ENCODE measurements at regions not wholly inside any gene's neighbourhood (a gene's known extent, or its start where the extent isn't known, plus 50 kb on each side); places are given as distances from the start of the nearest gene placed in this dataset.
A peak's percentile ranks its signal among the peaks of the same experiment; 100 is the strongest.

DNA sequence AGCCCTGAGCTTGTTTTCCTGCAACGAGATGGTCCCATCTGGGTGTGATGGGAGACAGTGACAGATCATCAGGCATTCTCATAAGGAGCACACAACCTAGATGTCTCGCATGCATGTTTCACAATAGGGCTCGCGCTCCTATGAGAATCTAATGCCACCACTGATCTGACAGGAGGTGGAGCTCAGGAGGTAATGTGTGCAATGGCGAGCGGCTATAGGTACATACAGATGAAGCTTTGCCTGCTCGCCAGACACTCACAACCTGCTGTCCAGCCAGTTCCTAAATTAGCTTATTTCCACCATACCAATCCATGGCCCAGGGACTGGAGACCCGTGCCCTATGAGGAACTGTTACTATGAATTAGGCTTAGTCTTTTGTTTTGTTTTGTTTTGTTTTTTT lies 55.3 kb upstream of the SLC30A5 start:
- no peaks in the 10 kb centered on the region for H4K20me1 ChIP-seq (ENCODE audit: insufficient read depth, low read length)
- no peak for DNase-seq

DNA sequence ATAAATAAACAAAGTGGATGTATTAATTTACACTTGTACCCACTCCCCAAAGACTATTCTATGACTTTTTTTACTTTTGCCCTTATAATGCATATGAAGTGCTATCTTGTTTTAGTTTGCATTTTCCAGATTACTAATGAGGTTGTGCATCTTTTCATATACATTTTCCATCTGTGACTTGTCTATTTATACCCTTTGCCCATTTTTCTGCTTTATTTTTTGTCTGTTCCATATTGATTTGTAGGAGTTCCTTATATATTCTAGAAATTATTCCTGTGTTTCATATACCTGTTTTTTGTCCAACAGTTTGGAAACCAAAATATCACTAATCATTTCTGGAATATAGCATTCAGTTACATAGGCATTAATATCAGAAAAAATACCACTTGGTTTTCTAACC lies 54.0 kb upstream of the SLC30A5 start:
- H3K27me3 ChIP-seq (ENCODE audit: insufficient read depth, low read length, poor library complexity): no peaks in the 10 kb centered on the region
- no peaks in the 10 kb centered on the region for H3K9me3 ChIP-seq (ENCODE audit: insufficient read depth, low read length, severe bottlenecking)
- H4K20me1 ChIP-seq (ENCODE audit: insufficient read depth, low read length): no peaks in the 10 kb centered on the region
- H3K79me2 ChIP-seq (ENCODE audit: insufficient read depth, low read length): no peaks in the 10 kb centered on the region
- H3K4me3 ChIP-seq (ENCODE audit: low read depth in 1 of 2, low read length in 2 of 2): no peak overlapping the region
- no peak overlapping the region for H3K4me2 ChIP-seq (ENCODE audit: insufficient read depth, low read length)
- no peak overlapping the region for H3K9ac ChIP-seq (ENCODE audit: low read depth, low read length)
- DNase-seq (no peak), ATAC-seq (ENCODE audit: insufficient read depth, low read depth) (no peak)
- H3K27ac ChIP-seq (ENCODE audit: low read length): no peak overlapping the region
- H3K4me1 ChIP-seq (ENCODE audit: insufficient read depth, low read length): peaks cover 15% of the 10 kb centered on the region
- TF ChIP-seq EZH2 (IDR thresholded peaks at IDR 0.05; ENCODE audit: borderline replicate concordance, low read depth, low read length, severe bottlenecking): no peak
- TF ChIP-seq, protein P1, sequence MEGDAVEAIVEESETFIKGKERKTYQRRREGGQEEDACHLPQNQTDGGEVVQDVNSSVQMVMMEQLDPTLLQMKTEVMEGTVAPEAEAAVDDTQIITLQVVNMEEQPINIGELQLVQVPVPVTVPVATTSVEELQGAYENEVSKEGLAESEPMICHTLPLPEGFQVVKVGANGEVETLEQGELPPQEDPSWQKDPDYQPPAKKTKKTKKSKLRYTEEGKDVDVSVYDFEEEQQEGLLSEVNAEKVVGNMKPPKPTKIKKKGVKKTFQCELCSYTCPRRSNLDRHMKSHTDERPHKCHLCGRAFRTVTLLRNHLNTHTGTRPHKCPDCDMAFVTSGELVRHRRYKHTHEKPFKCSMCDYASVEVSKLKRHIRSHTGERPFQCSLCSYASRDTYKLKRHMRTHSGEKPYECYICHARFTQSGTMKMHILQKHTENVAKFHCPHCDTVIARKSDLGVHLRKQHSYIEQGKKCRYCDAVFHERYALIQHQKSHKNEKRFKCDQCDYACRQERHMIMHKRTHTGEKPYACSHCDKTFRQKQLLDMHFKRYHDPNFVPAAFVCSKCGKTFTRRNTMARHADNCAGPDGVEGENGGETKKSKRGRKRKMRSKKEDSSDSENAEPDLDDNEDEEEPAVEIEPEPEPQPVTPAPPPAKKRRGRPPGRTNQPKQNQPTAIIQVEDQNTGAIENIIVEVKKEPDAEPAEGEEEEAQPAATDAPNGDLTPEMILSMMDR (IDR thresholded peaks at IDR 0.05; ENCODE audit: borderline replicate concordance, extremely low read depth, low read length, poor library complexity, severe bottlenecking): no peak
- no peak overlapping the region for H2AFZ ChIP-seq (ENCODE audit: low read depth, low read length)
- H3K36me3 ChIP-seq (ENCODE audit: insufficient read depth, low read length): no peaks in the 10 kb centered on the region

More for the DNA sequence above, 55.3 kb upstream of the SLC30A5 start:
- ATAC-seq (ENCODE audit: insufficient read depth, low read depth): no peak
- Histone ChIP-seq H3K4me3 (ENCODE audit: low read depth in 1 of 2, low read length in 2 of 2) (no peak overlapping the region), H2AFZ (ENCODE audit: low read depth, low read length) (no peak overlapping the region), H3K4me2 (ENCODE audit: insufficient read depth, low read length) (no peak overlapping the region), H3K9me3 (ENCODE audit: insufficient read depth, low read length, severe bottlenecking) (no peaks in the 10 kb centered on the region), H3K4me1 (ENCODE audit: insufficient read depth, low read length) (peaks cover 13% of the 10 kb centered on the region), H3K27ac (ENCODE audit: low read length) (no peak overlapping the region), H3K9ac (ENCODE audit: low read depth, low read length) (no peak overlapping the region), H3K36me3 (ENCODE audit: insufficient read depth, low read length) (no peaks in the 10 kb centered on the region), H3K79me2 (ENCODE audit: insufficient read depth, low read length) (no peaks in the 10 kb centered on the region), H3K27me3 (ENCODE audit: insufficient read depth, low read length, poor library complexity) (no peaks in the 10 kb centered on the region)
- TF ChIP-seq, protein P1 (IDR thresholded peaks at IDR 0.05; ENCODE audit: borderline replicate concordance, extremely low read depth, low read length, poor library complexity, severe bottlenecking): no peak
- no peak for TF ChIP-seq EZH2 (IDR thresholded peaks at IDR 0.05; ENCODE audit: borderline replicate concordance, low read depth, low read length, severe bottlenecking)

DNA sequence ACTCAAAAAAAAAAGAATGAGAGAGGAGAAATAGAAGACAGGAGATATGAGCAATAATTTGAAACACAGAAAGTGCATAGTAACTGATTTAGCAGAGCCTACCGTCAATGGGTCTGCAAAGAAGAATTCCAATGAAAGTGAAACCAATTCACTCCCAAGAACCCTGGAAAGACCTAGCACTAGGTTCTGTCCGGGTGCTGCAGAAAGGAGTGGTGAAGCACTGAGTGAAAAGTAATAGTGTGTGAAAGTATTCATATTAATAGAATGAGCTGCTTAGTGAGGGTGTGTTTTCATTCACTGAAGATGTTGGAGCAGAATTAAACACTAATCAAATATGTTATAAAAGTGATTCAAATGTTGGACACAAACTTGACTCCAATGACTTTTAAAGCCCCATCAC lies 51.3 kb upstream of the SLC30A5 start:
- Histone ChIP-seq H3K9me3 (ENCODE audit: insufficient read depth, low read length, severe bottlenecking) (no peaks in the 10 kb centered on the region), H3K27ac (ENCODE audit: low read length) (peak overlapping the region; percentile 17; the same call in 1 of the 2 replicates), H4K20me1 (ENCODE audit: insufficient read depth, low read length) (no peaks in the 10 kb centered on the region), H2AFZ (ENCODE audit: low read depth, low read length) (peak overlapping the region; percentile 82), H3K9ac (ENCODE audit: low read depth, low read length) (no peak overlapping the region), H3K4me1 (ENCODE audit: insufficient read depth, low read length) (peaks cover 19% of the 10 kb centered on the region), H3K79me2 (ENCODE audit: insufficient read depth, low read length) (no peaks in the 10 kb centered on the region), H3K27me3 (ENCODE audit: insufficient read depth, low read length, poor library complexity) (no peaks in the 10 kb centered on the region), H3K4me2 (ENCODE audit: insufficient read depth, low read length) (peak overlapping the region; percentile 63; the same call in 1 of the 2 replicates), H3K4me3 (ENCODE audit: low read depth in 1 of 2, low read length in 2 of 2) (no peak overlapping the region), H3K36me3 (ENCODE audit: insufficient read depth, low read length) (no peaks in the 10 kb centered on the region)
- ATAC-seq (ENCODE audit: insufficient read depth, low read depth): peak; percentile 44
- DNase-seq: peak; percentile 17
- TF ChIP-seq EZH2 (IDR thresholded peaks at IDR 0.05; ENCODE audit: borderline replicate concordance, low read depth, low read length, severe bottlenecking): no peak
- TF ChIP-seq, protein P1 (IDR thresholded peaks at IDR 0.05; ENCODE audit: borderline replicate concordance, extremely low read depth, low read length, poor library complexity, severe bottlenecking): no peak

Data from DND-41 (cell line).